Uterus (tissue), 2 donors: ENCODE measurements at regions not wholly inside any gene's neighbourhood (a gene's known extent, or its start where the extent isn't known, plus 50 kb on each side); places are given as distances from the start of the nearest gene placed in this dataset.

Experiments
- CTCF ChIP-seq, 4 experiments: fragments of 200-600 bp in 2 of 4; fragments of 450-650 bp in 2 of 4; sonication (generic) in 2 of 4; IDR thresholded peaks; one replicate each; pipeline ENCODE4 v1.5.1; 2016 to 2019; ENCODE audit warnings: antibody characterized with exemption in 4 of 4, mild to moderate bottlenecking in 2 of 4, moderate library complexity in 1 of 4
- POLR2A ChIP-seq, 2 donors: fragments of 450-650 bp; IDR thresholded peaks; one replicate each; pipeline ENCODE4 v1.6.1; 2016; ENCODE audit warnings: antibody characterized with exemption in 2 of 2, mild to moderate bottlenecking in 1 of 2, moderate library complexity in 1 of 2

DNA sequence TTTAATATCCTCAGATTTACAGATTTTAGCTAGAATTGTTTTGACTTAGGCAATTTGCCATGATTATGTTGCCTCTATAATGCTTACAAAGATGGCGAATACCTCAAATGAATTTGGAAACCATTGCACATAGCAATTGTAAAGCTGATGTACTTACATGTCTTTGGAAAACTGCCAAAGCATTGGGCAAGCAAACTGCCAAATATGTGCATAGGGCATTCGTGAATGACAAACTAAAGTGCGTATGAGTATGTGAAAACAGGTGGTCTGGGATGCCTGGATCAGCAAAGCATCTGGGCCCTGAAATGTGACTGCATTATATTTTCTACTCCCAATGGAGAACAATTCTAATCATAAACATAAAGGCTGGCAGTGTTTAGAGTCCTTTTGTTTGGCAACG, 445.3 kb upstream of the ROBO1 start:
- TF ChIP-seq CTCF (IDR thresholded peaks at IDR 0.05) (no peak), POLR2A (IDR thresholded peaks at IDR 0.05) (no peak)
